Hepatocyte (in vitro differentiated cells): ENCODE measurements at regions not wholly inside any gene's neighbourhood (a gene's known extent, or its start where the extent isn't known, plus 50 kb on each side); places are given as distances from the start of the nearest gene placed in this dataset.

Experiments
- EZH2 ChIP-seq: fragments of 200-600 bp; sonication (generic); IDR thresholded peaks from 2 replicates; pipeline ENCODE4 v1.6.1; 2016; ENCODE audit warnings: antibody characterized with exemption, mild to moderate bottlenecking, borderline replicate concordance
- EZH2phosphoT487 ChIP-seq: fragments of 200-600 bp; sonication (generic); IDR thresholded peaks from one replicate; pipeline ENCODE4 v1.6.1; 2018; ENCODE audit warnings: antibody characterized with exemption, mild to moderate bottlenecking, low read depth, moderate library complexity; ENCODE audit not compliant: unreplicated experiment, severe bottlenecking
- TF ChIP-seq, protein P1 (sequence below): fragments of 200-600 bp; sonication (generic); IDR thresholded peaks from 2 replicates; pipeline ENCODE4 v1.5.1; 2016; ENCODE audit warnings: antibody characterized with exemption, mild to moderate bottlenecking; ENCODE audit not compliant: poor library complexity

DNA sequence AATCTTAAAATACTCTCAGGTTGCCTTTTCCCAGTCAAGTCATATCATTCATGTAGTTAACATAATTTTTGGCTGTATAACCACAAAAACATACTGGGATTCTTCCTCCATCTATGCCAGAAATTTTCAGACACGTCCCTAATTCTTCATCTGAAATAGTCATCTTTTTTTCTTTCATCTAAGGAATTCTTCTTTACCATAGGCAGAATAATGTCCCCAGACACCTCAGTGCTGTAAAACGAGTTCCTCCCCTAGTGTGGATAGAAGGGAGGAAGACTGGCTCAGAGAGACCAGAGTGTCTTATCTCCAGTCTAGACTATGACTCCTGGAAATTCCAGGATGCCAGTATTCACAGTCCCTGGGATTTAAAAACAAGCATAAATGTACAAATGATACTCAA is 127.8 kb downstream of the MREG start:
- TF ChIP-seq, protein P1, sequence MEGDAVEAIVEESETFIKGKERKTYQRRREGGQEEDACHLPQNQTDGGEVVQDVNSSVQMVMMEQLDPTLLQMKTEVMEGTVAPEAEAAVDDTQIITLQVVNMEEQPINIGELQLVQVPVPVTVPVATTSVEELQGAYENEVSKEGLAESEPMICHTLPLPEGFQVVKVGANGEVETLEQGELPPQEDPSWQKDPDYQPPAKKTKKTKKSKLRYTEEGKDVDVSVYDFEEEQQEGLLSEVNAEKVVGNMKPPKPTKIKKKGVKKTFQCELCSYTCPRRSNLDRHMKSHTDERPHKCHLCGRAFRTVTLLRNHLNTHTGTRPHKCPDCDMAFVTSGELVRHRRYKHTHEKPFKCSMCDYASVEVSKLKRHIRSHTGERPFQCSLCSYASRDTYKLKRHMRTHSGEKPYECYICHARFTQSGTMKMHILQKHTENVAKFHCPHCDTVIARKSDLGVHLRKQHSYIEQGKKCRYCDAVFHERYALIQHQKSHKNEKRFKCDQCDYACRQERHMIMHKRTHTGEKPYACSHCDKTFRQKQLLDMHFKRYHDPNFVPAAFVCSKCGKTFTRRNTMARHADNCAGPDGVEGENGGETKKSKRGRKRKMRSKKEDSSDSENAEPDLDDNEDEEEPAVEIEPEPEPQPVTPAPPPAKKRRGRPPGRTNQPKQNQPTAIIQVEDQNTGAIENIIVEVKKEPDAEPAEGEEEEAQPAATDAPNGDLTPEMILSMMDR: no peak
- TF ChIP-seq EZH2phosphoT487 (no peak), EZH2 (no peak)
